ENCODE measurements at regions not wholly inside any gene's neighbourhood (a gene's known extent, or its start where the extent isn't known, plus 50 kb on each side); places are given as distances from the start of the nearest gene placed in this dataset.

- no peak for TF ChIP-seq CTCF (IDR thresholded peaks at IDR 0.05; ENCODE audit: low read depth, low read length)
- no peak overlapping the region for H3K4me3 ChIP-seq (ENCODE audit: low read depth, low read length)
Measured at GRCh38 chr18:76064998-76065397, 430.0 kb downstream of the ZNF516 start.

- no peak overlapping the region for H3K4me3 ChIP-seq (ENCODE audit: low read depth, low read length)
- TF ChIP-seq CTCF (IDR thresholded peaks at IDR 0.05; ENCODE audit: low read depth, low read length): no peak
Measured at GRCh38 chr18:76058146-76058545, 436.9 kb downstream of the ZNF516 start.

GRCh38 chr18:76057386-76057785 is 437.7 kb downstream of the ZNF516 start:
- no peak overlapping the region for H3K4me3 ChIP-seq (ENCODE audit: low read depth, low read length)
- no peak for TF ChIP-seq CTCF (IDR thresholded peaks at IDR 0.05; ENCODE audit: low read depth, low read length)

- H3K4me3 ChIP-seq (ENCODE audit: low read depth, low read length): no peak overlapping the region
- no peak for TF ChIP-seq CTCF (IDR thresholded peaks at IDR 0.05; ENCODE audit: low read depth, low read length)
Measured at GRCh38 chr18:76056471-76057110, 438.5 kb downstream of the ZNF516 start.

- TF ChIP-seq CTCF (IDR thresholded peaks at IDR 0.05; ENCODE audit: low read depth, low read length): no peak
- H3K4me3 ChIP-seq (ENCODE audit: low read depth, low read length): no peak overlapping the region
Measured at GRCh38 chr18:76055578-76055977, 439.5 kb downstream of the ZNF516 start.

- no peak for TF ChIP-seq CTCF (IDR thresholded peaks at IDR 0.05; ENCODE audit: low read depth, low read length)
- H3K4me3 ChIP-seq (ENCODE audit: low read depth, low read length): no peak overlapping the region
Measured at GRCh38 chr18:76055025-76055424, 440.0 kb downstream of the ZNF516 start.

- no peak overlapping the region for H3K4me3 ChIP-seq (ENCODE audit: low read depth, low read length)
- no peak for TF ChIP-seq CTCF (IDR thresholded peaks at IDR 0.05; ENCODE audit: low read depth, low read length)
Measured at GRCh38 chr18:76054156-76054555, 440.9 kb downstream of the ZNF516 start.
